SHP77 (cell line): ENCODE measurements at regions not wholly inside any gene's neighbourhood (a gene's known extent, or its start where the extent isn't known, plus 50 kb on each side); places are given as distances from the start of the nearest gene placed in this dataset.

Experiments used
- DNase-seq, 2 experiments: peaks; one replicate each; lab custom pipeline; 2025; lab: John Stamatoyannopoulos, UW

- DNase-seq, result no peak
Measured at GRCh38 chr6:135722190-135722589, 129.3 kb upstream of the PDE7B start.

- DNase-seq, result no peak
Measured at GRCh38 chr6:135722679-135723078, 128.8 kb upstream of the PDE7B start.

- no peak for DNase-seq
Measured at GRCh38 chr6:135728589-135728988, 122.9 kb upstream of the PDE7B start.

- no peak for DNase-seq
Measured at GRCh38 chr6:135731116-135731515, 120.4 kb upstream of the PDE7B start.

GRCh38 chr6:135736351-135736750 lies 115.2 kb upstream of the PDE7B start:
- DNase-seq, result peak in 1 of 2 experiments; percentile 1

GRCh38 chr6:135738636-135739035 lies 112.9 kb upstream of the PDE7B start:
- DNase-seq, result no peak

GRCh38 chr6:135739288-135739687 lies 112.2 kb upstream of the PDE7B start:
- DNase-seq, result no peak

- no peak for DNase-seq
Measured at GRCh38 chr6:135740580-135740979, 110.9 kb upstream of the PDE7B start.

- DNase-seq, result no peak
Measured at GRCh38 chr6:135743476-135743875, 108.0 kb upstream of the PDE7B start.

- DNase-seq, result no peak
Measured at GRCh38 chr6:135748189-135748588, 103.3 kb upstream of the PDE7B start.

GRCh38 chr6:135750081-135750480 lies 101.4 kb upstream of the PDE7B start:
- DNase-seq, result no peak

GRCh38 chr6:135753196-135753595 lies 98.3 kb upstream of the PDE7B start:
- DNase-seq, result no peak

GRCh38 chr6:135759831-135760230 lies 91.7 kb upstream of the PDE7B start:
- peak; percentile 13 to 21 for DNase-seq

GRCh38 chr6:135774006-135774405 lies 77.5 kb upstream of the PDE7B start:
- DNase-seq, result no peak

- DNase-seq, result no peak
Measured at GRCh38 chr6:135779213-135779612, 72.3 kb upstream of the PDE7B start.

- no peak for DNase-seq
Measured at GRCh38 chr6:135780326-135780725, 71.2 kb upstream of the PDE7B start.

GRCh38 chr6:135782546-135782945 lies 69.0 kb upstream of the PDE7B start:
- no peak for DNase-seq

- DNase-seq, result no peak
Measured at GRCh38 chr6:135784507-135784906, 67.0 kb upstream of the PDE7B start.

GRCh38 chr6:135789375-135790050 lies 62.0 kb upstream of the PDE7B start:
- DNase-seq, result no peak

- no peak for DNase-seq
Measured at GRCh38 chr6:135791441-135791840, 60.1 kb upstream of the PDE7B start.

GRCh38 chr6:135796643-135797305 lies 54.7 kb upstream of the PDE7B start:
- DNase-seq, result peak; percentile 52 to 70

GRCh38 chr6:135797361-135797760 lies 54.1 kb upstream of the PDE7B start:
- DNase-seq, result no peak

GRCh38 chr6:135798751-135799515 lies 52.6 kb upstream of the PDE7B start:
- no peak for DNase-seq
